ENCODE measurements at regions not wholly inside any gene's neighbourhood (a gene's known extent, or its start where the extent isn't known, plus 50 kb on each side); places are given as distances from the start of the nearest gene placed in this dataset.

- Histone ChIP-seq H4K20me1 (ENCODE audit: insufficient read depth, low read length) (no peaks in the 10 kb centered on the region), H3K27me3 (ENCODE audit: control insufficient read depth in 2 of 2, insufficient read depth in 2 of 2, low read length in 2 of 2) (no peaks in the 10 kb centered on the region), H3K9ac (ENCODE audit: insufficient read depth, low read length, poor library complexity, severe bottlenecking) (no peak overlapping the region), H2AFZ (ENCODE audit: insufficient read depth, low read depth, low read length, poor library complexity, severe bottlenecking) (no peak overlapping the region), H3K27ac (ENCODE audit: low read depth in 1 of 2, low read length in 2 of 2) (no peak overlapping the region), H3K4me3 (replicated peaks in 1 of 3; ENCODE audit: low read depth in 2 of 3, low read length in 3 of 3) (no peak overlapping the region), H3K79me2 (ENCODE audit: insufficient read depth, low read length) (no peaks in the 10 kb centered on the region), H3K9me3 (replicated peaks in 1 of 2; ENCODE audit: control insufficient read depth in 1 of 2, insufficient read depth in 1 of 2, low read length in 2 of 2) (no peaks in the 10 kb centered on the region), H3K4me1 (ENCODE audit: control insufficient read depth in 1 of 2, insufficient read depth in 2 of 2, low read length in 2 of 2) (peaks cover 66 to 72% of the 10 kb centered on the region in 2 donors), H3K36me3 (replicated peaks in 1 of 2; ENCODE audit: control insufficient read depth in 1 of 2, insufficient read depth in 2 of 2, low read length in 2 of 2) (no peaks in the 10 kb centered on the region), H3K4me2 (replicated peaks; ENCODE audit: extremely low read depth, low read length, poor library complexity, severe bottlenecking) (no peak overlapping the region)
- TF ChIP-seq, protein P1, sequence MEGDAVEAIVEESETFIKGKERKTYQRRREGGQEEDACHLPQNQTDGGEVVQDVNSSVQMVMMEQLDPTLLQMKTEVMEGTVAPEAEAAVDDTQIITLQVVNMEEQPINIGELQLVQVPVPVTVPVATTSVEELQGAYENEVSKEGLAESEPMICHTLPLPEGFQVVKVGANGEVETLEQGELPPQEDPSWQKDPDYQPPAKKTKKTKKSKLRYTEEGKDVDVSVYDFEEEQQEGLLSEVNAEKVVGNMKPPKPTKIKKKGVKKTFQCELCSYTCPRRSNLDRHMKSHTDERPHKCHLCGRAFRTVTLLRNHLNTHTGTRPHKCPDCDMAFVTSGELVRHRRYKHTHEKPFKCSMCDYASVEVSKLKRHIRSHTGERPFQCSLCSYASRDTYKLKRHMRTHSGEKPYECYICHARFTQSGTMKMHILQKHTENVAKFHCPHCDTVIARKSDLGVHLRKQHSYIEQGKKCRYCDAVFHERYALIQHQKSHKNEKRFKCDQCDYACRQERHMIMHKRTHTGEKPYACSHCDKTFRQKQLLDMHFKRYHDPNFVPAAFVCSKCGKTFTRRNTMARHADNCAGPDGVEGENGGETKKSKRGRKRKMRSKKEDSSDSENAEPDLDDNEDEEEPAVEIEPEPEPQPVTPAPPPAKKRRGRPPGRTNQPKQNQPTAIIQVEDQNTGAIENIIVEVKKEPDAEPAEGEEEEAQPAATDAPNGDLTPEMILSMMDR (IDR thresholded peaks at IDR 0.05): no peak
- intact Hi-C loops (cut with micrococcal nuclease): no loop called here
- Mint-ChIP-seq H3K27me3 (ENCODE audit: low read depth in 3 of 3) (peaks cover 0 to 3% (median 2%) of the 10 kb centered on the region in 3 donors), H3K4me3 (no peak overlapping the region), H3K36me3 (peaks cover 0 to 3% of the 10 kb centered on the region in 2 donors), H3K4me1 (peaks cover 67% of the 10 kb centered on the region), H3K27ac (peak overlapping the region in 1 of 7 donors; percentile 38), H3K9me3 (peaks cover 0 to 2% (median 0%) of the 10 kb centered on the region in 7 donors)
- DNase-seq: no peak
- 91% methylated on average over 4 of the region's 5 CpGs for WGBS (ENCODE audit: insufficient coverage)
These were observed 243.9 kb upstream of the ID2 start for GRCh38 chr2:8437949-8438400.

GRCh38 chr2:8438476-8438875 lies 243.4 kb upstream of the ID2 start:
- WGBS (ENCODE audit: insufficient coverage): 0% methylated on average over 1 of the region's 3 CpGs
- Histone ChIP-seq H3K27me3 (ENCODE audit: control insufficient read depth in 2 of 2, insufficient read depth in 2 of 2, low read length in 2 of 2) (no peaks in the 10 kb centered on the region), H3K79me2 (ENCODE audit: insufficient read depth, low read length) (no peaks in the 10 kb centered on the region), H3K36me3 (replicated peaks in 1 of 2; ENCODE audit: control insufficient read depth in 1 of 2, insufficient read depth in 2 of 2, low read length in 2 of 2) (no peaks in the 10 kb centered on the region), H3K9me3 (replicated peaks in 1 of 2; ENCODE audit: control insufficient read depth in 1 of 2, insufficient read depth in 1 of 2, low read length in 2 of 2) (no peaks in the 10 kb centered on the region), H3K27ac (ENCODE audit: low read depth in 1 of 2, low read length in 2 of 2) (peak overlapping the region in 1 of 2 donors; percentile 71), H3K4me3 (replicated peaks in 1 of 3; ENCODE audit: low read depth in 2 of 3, low read length in 3 of 3) (peak overlapping the region in 1 of 3 experiments; percentile 37), H3K4me2 (replicated peaks; ENCODE audit: extremely low read depth, low read length, poor library complexity, severe bottlenecking) (peak overlapping the region; percentile 35), H2AFZ (ENCODE audit: insufficient read depth, low read depth, low read length, poor library complexity, severe bottlenecking) (peak overlapping the region; percentile 69), H3K4me1 (ENCODE audit: control insufficient read depth in 1 of 2, insufficient read depth in 2 of 2, low read length in 2 of 2) (peaks cover 61 to 69% of the 10 kb centered on the region in 2 donors), H3K9ac (ENCODE audit: insufficient read depth, low read length, poor library complexity, severe bottlenecking) (no peak overlapping the region), H4K20me1 (ENCODE audit: insufficient read depth, low read length) (no peaks in the 10 kb centered on the region)
- Mint-ChIP-seq H3K4me1 (peaks cover 64% of the 10 kb centered on the region), H3K27me3 (ENCODE audit: low read depth in 3 of 3) (peaks cover 0 to 3% (median 2%) of the 10 kb centered on the region in 3 donors), H3K36me3 (peaks cover 0 to 3% of the 10 kb centered on the region in 2 donors), H3K27ac (peak overlapping the region in 6 of 7 donors; percentile 36 to 84 (median 69)), H3K4me3 (peak overlapping the region in 1 of 2 donors; percentile 46), H3K9me3 (peaks cover 0 to 2% (median 0%) of the 10 kb centered on the region in 7 donors)
- TF ChIP-seq, protein P1 (IDR thresholded peaks at IDR 0.05): no peak
- intact Hi-C loops (cut with micrococcal nuclease): no loop called here
- DNase-seq: peak; percentile 59 to 74 (median 67)

Measured in CD14-positive monocyte (primary cell).